Stimulated activated CD4-positive, alpha-beta T cell treated with anti-CD3 and anti-CD28 coated beads, Interleukin-15, amount 100 ng/mL, for 48 hours (primary cell): ENCODE measurements at regions not wholly inside any gene's neighbourhood (a gene's known extent, or its start where the extent isn't known, plus 50 kb on each side); places are given as distances from the start of the nearest gene placed in this dataset.
"Not testable (repeated sequence)": the region's sequence is repeated elsewhere in the genome, so short reads cannot be mapped to it uniquely, and the experiment has no call there.

ENCODE experiments used
- DNase-seq, 2 donors: peaks; one replicate each; pipeline ENCODE4 v3.0.0-alpha.2; 2020; ENCODE audit warnings: low read depth in 2 of 2

- DNase-seq, result peak; percentile 96 to 98
Measured at GRCh38 chr11:67805253-67806126, 131.1 kb upstream of the ALDH3B2 start.

- peak in 1 of 2 donors; percentile 10 for DNase-seq
Measured at GRCh38 chr11:67804435-67805252, 130.2 kb upstream of the ALDH3B2 start.

- not testable (repeated sequence) for DNase-seq
Measured at GRCh38 chr11:67803519-67803918, 129.1 kb upstream of the ALDH3B2 start.

- not testable (repeated sequence) for DNase-seq
Measured at GRCh38 chr11:67803055-67803454, 128.6 kb upstream of the ALDH3B2 start.

- not testable (repeated sequence) for DNase-seq
Measured at GRCh38 chr11:67802623-67803022, 128.2 kb upstream of the ALDH3B2 start.

- not testable (repeated sequence) for DNase-seq
Measured at GRCh38 chr11:67801397-67801796, 127.0 kb upstream of the ALDH3B2 start.

- not testable (repeated sequence) for DNase-seq
Measured at GRCh38 chr11:67800591-67800990, 126.2 kb upstream of the ALDH3B2 start.

- not testable (repeated sequence) for DNase-seq
Measured at GRCh38 chr11:67799808-67800207, 125.4 kb upstream of the ALDH3B2 start.

GRCh38 chr11:67797726-67798521 lies 123.5 kb upstream of the ALDH3B2 start:
- not testable (repeated sequence) for DNase-seq

GRCh38 chr11:67795746-67796145 lies 121.3 kb upstream of the ALDH3B2 start:
- DNase-seq, result no peak

GRCh38 chr11:67793750-67794149 lies 119.3 kb upstream of the ALDH3B2 start:
- not testable (repeated sequence) for DNase-seq

- DNase-seq, result peak; percentile 7 to 25
Measured at GRCh38 chr11:67792273-67792990, 118.0 kb upstream of the ALDH3B2 start.

GRCh38 chr11:67791598-67792170 lies 117.3 kb upstream of the ALDH3B2 start:
- DNase-seq, result not testable (repeated sequence)

- DNase-seq, result not testable (repeated sequence)
Measured at GRCh38 chr11:67788341-67788695, 113.9 kb upstream of the ALDH3B2 start.

- not testable (repeated sequence) for DNase-seq
Measured at GRCh38 chr11:67787681-67788340, 113.4 kb upstream of the ALDH3B2 start.

- DNase-seq, result not testable (repeated sequence)
Measured at GRCh38 chr11:67781967-67782366, 107.5 kb upstream of the ALDH3B2 start.

- not testable (repeated sequence) for DNase-seq
Measured at GRCh38 chr11:67781506-67781905, 107.1 kb upstream of the ALDH3B2 start.

- DNase-seq, result no peak
Measured at GRCh38 chr11:67780056-67780455, 105.6 kb upstream of the ALDH3B2 start.

GRCh38 chr11:67779189-67779875 lies 104.9 kb upstream of the ALDH3B2 start:
- DNase-seq, result not testable (repeated sequence)
